8988T (cell line): ENCODE measurements at regions not wholly inside any gene's neighbourhood (a gene's known extent, or its start where the extent isn't known, plus 50 kb on each side); places are given as distances from the start of the nearest gene placed in this dataset.

ENCODE experiments used
- DNase-seq: peaks from one replicate; pipeline ENCODE4 v3.0.0; 2011

DNA sequence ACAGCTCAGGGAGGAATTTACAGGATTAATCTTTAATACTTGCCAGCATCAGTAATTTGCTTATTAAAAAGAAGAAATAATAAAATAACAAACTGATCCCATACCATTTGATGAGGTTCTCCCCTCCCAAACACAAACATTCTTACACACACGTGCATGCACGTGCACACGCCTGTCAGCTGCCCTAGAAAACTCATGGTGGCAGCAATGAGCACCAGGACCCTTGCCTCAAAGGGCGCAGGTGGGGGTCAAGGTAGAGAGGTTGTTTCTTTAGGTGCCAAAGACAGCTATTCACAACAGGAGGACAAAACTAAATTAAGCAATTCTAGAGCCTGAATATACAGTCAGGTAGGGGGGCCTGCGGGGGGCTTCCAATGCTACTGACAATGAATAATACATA, 219.3 kb downstream of the BUD13 start:
- DNase-seq: no peak

GRCh38 chr11:116551576-116551975, 221.2 kb downstream of the BUD13 start:
- DNase-seq: no peak

GRCh38 chr11:116548256-116548655, 224.5 kb downstream of the BUD13 start:
- DNase-seq: no peak

- DNase-seq: no peak
Measured at GRCh38 chr11:116547571-116547970, 225.2 kb downstream of the BUD13 start.

DNA sequence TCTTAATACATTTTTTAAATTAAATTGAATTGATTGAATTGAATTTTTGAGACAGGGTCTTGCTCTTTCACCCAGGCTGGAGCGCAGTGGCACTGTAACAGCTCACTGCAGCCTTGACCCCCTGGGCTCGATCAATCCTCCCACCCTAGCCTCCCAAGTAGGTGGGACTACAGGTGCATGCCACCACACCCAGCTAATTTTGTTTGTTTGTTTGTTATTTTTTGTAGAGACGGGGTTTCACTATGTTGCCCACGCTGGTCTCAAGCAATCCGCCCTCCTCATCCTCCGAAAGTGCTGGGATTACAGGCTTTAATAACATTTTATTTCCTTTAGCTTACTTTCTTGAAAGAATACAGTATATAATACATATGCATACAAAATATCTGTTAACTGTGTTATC, 226.9 kb downstream of the BUD13 start:
- DNase-seq: no peak

DNA sequence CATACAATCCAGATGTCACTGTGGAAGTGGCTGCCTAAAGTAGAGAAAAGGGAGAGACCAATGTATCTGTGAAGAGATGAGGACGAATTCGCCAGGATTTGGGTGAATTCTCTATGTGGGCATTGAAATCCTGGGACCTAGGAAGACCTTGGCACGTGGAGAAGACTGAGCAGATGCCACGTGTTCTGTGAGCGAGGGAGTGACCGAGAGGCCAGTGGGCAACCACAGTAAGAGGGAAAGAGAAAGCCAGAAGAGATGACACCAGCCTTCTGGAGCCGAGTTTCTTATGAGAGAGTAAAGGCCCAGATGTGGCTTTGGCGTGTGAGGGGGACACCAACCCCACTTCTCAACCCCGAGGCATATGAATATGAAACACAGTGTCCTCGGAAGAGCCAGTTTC, 228.1 kb downstream of the BUD13 start:
- no peak for DNase-seq

DNA sequence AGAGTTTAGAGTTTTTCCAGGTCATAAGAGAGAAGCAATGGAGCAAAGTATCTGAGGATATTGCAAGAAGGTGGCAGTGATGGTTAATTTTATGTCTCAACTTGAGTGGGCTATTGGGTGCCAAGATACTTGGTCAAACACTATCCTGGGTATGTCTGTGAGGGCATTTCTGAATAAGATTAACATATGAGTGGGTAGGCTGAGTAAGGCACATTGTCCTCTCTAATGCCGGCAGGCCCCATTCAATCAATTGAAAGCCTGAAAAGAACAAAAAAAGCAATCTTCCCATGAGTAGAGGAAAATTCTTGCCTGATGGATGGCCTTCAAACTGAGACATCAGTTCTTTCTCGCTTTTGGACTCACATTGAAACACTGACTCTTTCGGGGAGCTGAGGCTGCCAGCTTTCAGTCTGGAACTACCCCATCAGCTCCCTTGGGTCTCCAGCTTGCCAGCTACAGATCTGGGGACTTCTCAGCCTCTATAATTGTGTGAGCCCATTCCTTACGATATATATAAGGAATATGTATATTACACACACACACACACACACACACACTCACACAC, 228.8 kb downstream of the BUD13 start:
- no peak for DNase-seq

GRCh38 chr11:116543099-116543498, 229.7 kb downstream of the BUD13 start:
- DNase-seq: no peak

GRCh38 chr11:116542406-116542805, 230.4 kb downstream of the BUD13 start:
- no peak for DNase-seq

- DNase-seq: no peak
Measured at GRCh38 chr11:116541460-116541859, 231.3 kb downstream of the BUD13 start.

GRCh38 chr11:116540645-116541304, 232.0 kb downstream of the BUD13 start:
- no peak for DNase-seq

DNA sequence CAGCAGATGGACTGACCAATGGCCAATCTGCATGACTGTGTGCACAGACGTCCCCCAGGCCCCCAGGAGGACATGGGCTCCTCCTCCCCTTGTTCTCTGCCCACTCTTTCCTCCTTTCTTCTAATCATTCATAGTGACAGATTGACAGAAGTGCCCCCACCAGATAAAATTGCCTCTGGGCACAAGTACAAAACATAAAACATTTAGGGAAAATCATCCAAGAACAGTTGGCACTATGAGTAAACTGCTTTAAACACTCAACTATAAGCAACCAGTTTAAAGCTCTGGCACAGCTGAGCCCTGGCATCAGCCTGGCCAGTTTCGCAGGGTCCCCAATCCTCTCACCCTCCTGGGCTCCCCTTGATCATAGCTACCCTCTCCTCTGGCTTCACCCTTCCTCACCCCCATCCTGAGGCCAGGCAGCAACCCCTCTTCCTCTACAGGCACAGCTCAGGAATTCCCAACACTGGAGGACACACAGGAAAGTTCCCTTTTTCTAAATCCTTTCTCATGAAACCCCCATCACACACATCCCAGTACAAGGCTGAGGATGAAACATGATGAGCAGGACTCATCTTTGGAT, 232.9 kb downstream of the BUD13 start:
- DNase-seq: no peak

- DNase-seq: no peak
Measured at GRCh38 chr11:116539211-116539610, 233.6 kb downstream of the BUD13 start.

- no peak for DNase-seq
Measured at GRCh38 chr11:116538677-116539076, 234.1 kb downstream of the BUD13 start.

DNA sequence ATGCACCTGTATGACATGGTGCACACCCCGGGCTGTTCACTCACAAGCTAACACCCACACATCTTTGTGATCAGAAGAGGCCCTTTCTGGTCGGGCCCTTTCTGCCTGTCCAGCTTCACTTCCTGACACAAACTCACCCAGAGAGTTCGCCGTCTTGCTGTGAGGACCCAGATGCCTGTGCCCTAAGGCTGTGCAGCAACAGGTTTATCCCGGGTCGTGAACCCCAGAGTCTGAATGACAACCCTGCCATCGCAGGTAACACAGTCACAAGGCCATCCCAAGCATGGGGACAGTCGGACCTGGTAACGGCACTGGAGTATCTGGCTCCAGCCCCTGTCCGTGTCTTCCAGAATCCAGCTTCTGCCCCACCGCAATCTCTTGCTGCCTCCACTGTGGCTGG, 235.1 kb downstream of the BUD13 start:
- DNase-seq: no peak

DNA sequence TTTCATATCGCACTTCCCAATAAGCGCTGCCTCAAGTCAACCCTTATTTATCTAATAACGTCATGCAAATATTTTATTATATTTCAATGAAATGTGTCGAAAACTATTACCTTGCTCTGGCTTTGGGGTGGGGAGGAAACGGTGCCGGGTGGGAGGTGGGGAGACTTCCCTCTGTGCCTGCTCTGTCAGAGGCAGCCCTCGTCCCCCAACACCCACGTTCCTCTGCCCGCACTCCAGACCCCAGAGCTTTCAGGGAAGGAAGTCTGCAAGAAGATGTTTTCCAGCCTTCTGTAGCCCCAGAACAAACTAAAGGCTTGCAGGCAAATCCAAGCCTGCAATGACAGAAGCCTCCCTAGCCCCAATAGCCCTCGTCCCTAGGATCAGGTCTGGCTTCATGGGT, 235.7 kb downstream of the BUD13 start:
- no peak for DNase-seq

DNA sequence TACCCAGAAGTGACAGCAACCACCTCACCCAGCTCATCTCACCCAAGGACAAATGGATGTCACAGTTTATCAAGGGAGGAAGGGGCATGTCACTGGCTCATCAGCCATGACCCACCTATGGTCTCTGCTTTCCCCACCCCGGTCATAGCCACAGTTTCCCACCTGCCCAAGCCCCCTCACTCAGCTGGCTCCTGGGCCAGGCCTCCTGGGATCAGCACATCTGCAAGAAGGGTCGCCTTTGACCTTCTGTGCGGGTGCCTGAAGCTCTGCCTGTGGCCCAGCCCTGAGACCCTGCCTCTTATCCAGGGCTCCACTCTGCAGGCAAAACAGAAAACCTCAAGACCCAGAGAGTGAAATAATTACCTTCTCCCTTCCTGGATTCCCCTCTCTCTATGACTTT, 236.4 kb downstream of the BUD13 start:
- no peak for DNase-seq

DNA sequence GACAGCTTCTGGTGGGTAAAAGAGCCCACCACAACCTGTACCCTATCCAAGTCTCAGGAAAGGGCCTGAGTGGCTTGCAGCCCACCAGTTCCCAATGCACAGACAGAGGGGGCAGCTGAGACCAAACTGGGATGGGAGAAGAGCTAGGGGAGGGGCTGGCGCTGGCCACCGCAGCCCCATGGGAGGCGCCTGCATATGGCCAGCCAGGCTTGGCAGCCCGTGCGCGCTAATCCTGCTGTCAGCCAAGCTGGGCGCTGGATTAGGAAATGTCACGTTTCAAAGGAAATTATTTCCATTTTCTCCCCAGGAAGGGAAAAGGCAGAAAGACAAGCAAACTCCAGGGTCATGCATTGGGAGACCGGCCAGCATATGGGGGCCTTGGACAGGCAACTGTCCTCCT, 236.8 kb downstream of the BUD13 start:
- DNase-seq: no peak

GRCh38 chr11:116535120-116535519, 237.7 kb downstream of the BUD13 start:
- no peak for DNase-seq

- no peak for DNase-seq
Measured at GRCh38 chr11:116534270-116534975, 238.4 kb downstream of the BUD13 start.

DNA sequence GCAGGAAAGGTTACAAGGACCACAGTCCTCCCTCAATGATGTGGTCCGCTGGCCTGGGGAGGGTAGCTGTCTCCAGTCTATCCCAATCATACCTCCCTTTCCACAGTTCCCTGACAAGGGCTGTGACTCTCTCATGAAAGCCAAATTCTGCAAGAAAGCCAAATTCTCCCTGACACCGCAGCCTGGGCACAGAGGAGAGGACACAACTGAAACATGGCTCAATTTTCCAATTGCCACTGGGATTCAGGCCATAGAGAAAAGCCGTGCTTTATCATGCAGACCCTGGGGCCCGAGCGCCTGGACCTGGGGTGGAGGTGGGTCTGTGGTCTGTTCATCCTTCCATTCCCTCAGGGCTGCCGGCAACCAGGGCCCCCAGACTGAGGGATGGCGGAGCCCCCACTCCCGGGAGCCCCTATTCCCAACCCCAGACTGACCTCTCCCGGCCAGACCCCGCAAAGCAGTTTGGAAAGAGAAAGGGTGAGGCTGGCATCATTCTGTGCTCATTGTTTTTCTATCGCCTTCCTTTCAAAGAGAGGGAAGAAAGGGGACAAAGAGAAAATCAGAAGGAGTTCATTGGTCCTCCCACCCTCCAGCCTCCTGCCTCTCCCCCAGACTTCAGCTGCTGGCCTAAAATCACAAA, 239.5 kb downstream of the BUD13 start:
- DNase-seq: no peak

- DNase-seq: no peak
Measured at GRCh38 chr11:116532066-116532465, 240.7 kb downstream of the BUD13 start.

DNA sequence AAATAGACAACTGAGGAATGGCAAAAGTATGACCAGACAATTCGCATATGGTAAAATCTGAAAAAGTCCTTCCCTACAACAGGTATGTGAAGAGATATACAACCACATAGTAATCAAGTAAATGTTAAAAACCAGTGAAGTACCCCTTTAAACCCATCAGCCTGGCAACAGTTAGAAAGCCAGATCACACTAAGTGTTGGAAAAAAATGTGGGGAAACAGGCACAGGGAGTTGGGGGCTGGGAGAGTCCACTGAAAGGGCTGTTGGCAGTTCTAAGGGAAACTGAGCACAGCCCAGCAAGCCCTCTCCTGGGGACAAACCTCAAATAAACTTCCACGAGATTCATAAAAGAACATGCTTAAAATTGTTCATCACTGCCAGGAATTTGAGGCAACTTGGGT, 242.1 kb downstream of the BUD13 start:
- no peak for DNase-seq

DNA sequence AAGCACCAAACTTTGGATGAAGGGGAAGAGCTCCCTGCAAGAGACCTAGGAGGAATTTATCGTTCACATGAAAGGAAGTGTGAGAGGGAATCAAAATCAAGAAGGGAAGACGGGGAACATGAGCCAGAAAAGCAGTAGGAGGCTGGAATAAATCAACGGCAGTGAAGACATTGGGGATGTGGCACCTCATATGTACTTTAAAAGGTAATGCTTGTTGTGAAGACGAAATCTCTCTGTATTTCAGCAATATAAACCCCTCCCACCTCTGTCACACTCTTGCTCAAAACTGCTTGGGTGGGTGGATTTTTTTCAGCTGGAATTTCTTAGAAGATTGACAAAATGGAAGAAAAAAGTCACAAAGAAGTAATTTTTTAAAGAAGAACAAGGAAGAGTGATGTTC, 243.5 kb downstream of the BUD13 start:
- DNase-seq: no peak
